GM19463 (cell line): ENCODE measurements at regions not wholly inside any gene's neighbourhood (a gene's known extent, or its start where the extent isn't known, plus 50 kb on each side); places are given as distances from the start of the nearest gene placed in this dataset.

Experiments
- ATAC-seq: cut with Tn5 transposase; IDR thresholded peaks from one replicate; pipeline ENCODE4 v1.9.1; 2021; ENCODE audit warnings: mild to moderate bottlenecking, moderate library complexity; ENCODE audit not compliant: unreplicated experiment

DNA sequence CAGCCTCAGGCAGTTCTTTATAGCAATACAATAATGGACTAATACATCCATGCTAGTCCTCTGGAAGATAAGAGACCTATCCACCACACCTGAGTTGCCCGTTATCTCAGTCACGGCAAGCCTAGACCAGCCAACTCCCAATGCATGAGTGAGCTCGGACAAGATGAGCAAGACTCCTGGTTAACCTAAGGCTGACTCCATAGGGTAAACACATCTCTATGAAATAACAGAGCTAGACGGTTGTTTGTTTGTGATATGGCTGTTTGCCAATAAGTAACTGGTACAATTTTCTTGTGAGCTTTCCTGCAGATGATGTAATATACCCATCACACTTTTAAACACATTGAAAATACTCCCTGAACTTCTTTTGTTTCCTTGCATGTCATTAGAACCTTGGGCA lies 70.6 kb upstream of the PHACTR1 start:
- ATAC-seq, result no peak

DNA sequence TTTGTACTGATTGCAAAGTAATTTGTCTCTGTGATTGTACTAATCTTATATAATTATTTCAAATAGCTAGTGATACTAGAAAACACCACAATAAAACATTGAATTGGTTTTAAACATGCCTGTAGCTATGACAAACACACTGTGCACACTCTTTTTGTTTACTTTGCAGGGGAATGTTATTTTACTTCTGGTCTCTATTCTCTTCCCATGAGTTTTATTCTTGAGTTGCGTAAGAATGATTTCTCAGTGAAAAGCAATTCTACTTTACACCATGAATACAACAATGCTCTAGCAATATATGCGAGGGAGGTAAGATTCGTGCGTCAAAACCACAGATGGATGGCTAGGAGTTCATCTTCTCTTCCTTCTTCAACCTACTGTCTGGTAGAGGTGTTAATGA lies 68.4 kb upstream of the PHACTR1 start:
- no peak for ATAC-seq

DNA sequence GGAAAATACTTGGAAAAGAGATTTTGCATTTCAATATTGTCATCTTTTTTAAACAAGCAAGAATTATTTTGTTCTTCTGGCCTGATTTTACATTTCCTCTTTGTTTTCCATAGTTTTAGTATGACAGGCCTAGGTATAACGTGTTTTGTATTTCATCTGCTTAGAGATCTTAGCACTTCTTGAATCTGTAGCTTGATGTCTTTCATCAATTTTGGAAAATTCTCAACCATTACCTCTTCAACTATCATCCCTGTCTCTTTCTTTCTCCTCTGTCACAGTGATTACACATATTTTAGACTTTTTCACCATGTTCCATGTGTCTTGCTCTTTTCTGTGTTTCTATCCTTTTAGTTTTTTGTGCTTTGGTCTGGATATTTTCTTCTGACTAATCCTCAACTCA lies 67.2 kb upstream of the PHACTR1 start:
- ATAC-seq, result no peak

DNA sequence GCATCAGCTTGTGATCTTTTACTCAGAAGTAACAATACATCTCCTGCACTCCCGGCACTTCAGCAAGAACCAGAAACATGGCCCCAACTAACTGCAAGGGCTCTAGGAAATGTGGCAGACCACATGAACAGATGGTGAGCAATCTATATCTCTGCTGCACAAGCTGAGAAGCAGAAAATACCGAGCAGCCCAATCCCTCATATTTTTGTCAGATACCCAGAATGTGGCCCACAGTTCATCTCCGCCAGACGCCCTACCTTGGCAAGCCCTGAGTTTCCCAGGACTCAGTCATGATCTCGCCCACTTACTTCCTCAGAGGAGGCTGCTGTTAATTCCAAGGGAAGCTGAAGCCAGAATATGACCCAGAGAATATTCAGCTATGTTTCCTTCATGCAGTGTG lies 63.1 kb upstream of the PHACTR1 start:
- ATAC-seq, result no peak

DNA sequence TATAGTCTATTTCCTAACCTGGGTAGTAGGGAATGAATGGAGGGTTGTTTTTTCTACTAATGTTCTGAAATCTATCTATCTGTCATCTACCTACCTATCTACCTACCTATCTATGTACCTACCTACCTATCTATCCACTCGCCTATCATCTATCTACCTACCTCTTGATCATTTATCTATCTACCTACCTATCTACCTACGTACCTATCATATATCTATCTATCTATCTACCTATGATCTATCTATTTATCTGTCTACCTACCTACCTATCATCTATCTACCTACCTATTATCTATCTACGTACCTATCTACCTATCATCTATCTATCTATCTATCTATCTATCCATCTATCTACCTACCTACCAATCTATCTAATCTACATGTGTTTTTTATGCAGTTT lies 62.5 kb upstream of the PHACTR1 start:
- ATAC-seq, result no peak

DNA sequence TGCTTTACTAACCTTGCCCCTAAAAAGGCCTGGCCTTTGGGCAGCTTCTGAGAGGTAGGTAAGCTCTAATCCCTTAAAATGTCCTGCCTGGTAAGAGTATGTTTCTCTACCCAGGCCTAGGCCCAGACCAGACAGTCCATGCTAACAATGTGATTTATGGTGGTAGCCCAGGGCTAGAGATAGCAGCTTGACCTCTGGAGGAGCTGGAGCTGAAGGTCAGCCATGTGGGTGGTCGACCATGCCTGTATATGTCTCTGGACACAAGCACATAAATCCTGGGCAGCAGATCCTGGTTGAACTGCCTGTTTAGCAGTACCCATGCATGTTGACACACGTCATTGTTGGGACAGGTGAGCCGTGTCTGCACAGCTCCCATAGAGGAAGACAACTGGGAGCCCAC lies 62.1 kb upstream of the PHACTR1 start:
- no peak for ATAC-seq

DNA sequence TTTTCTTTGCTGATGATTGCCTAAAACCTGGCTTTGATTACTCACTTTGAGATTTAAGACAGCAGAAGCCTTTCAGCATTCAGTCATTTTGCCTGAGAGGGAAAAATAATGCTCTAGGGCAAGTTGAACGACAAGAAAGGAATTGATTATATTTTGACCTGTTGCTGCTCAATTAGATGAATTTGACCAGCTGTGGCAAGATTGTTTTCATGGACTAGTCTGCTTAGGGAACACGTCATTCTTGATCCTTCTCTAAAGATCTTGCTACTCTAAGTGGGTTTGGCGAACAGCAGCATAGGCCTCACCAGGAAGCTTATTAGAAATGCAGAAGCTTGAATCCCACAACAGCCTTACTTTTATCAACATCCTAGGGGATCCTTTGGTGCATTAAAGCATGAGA lies 59.7 kb upstream of the PHACTR1 start:
- no peak for ATAC-seq

DNA sequence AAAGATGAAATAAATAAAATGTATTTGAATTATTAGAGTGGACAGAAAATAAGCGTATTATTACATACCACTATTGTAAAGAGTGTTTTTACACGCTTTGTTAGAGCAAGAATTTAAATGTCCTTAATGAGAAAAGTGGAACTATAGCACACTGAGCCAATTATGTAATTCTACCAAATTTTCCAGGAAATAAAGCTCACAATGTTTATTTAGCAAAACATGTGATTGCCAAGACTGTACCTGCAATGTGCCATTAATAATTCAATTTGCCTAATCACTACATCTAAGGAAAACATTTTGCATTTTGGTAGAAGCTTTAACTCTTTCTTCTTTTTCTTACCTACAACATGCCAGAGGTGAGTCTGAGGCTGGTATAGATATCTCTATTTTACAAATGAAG lies 58.7 kb upstream of the PHACTR1 start:
- ATAC-seq, result no peak

DNA sequence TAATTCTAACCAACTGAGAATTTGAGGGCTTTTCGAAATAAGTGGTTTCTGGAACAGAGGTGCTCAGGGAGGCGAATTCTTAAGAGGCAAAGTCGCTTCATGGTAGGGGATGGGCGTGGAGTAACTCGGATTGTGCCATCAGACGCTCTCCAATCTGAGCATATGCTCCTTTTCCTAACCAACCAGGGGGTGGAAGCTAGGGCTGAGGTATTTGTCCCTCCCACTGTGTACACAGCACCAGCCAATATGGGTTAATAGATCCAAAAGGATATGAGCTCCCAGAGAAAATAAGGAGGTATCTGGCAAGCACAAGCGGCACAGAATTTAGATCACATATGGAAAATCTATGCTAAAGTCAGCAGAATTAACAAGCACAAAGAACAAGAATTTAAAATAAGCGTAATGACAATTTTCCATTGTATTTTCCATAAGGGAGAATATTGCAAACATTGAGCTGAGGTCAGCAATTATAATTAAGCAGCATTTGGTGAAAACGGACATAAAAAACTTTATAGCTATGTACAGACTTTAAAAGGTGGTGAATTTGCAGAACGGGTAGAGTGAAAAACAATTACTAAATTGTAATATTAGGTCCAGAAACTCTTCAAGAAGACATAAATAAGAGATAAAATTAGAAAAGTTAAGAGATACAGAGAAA lies 55.0 kb upstream of the PHACTR1 start:
- no peak for ATAC-seq
